ENCODE measurements at regions not wholly inside any gene's neighbourhood (a gene's known extent, or its start where the extent isn't known, plus 50 kb on each side); places are given as distances from the start of the nearest gene placed in this dataset.

GRCh38 chr18:24658302-24658701, 197.9 kb downstream of the HRH4 start:
- H3K9me3 ChIP-seq (ENCODE audit: control insufficient read depth, insufficient read depth, low read depth, low read length): no peaks in the 10 kb centered on the region
- ChIA-PET CTCF (no interaction called here), POLR2A (no interaction called here)
- 0 out of 2 replicates have a peak, but pooled peaks cover 3% of the 10 kb centered on the region for H3K4me1 ChIP-seq (ENCODE audit: control insufficient read depth, insufficient read depth, low read length)
- H3K27me3 ChIP-seq (ENCODE audit: control insufficient read depth, insufficient read depth, low read length): no peaks in the 10 kb centered on the region; the same call in 1 of the 2 replicates
- no peak overlapping the region for H3K4me3 ChIP-seq (ENCODE audit: low read depth in 2 of 2, low read length in 2 of 2)
- DNase-seq (ENCODE audit: low read depth, low spot score): no peak
- no peaks in the 10 kb centered on the region for H3K36me3 ChIP-seq (ENCODE audit: control insufficient read depth, insufficient read depth, low read length)
- TF ChIP-seq SIN3A (IDR thresholded peaks at IDR 0.05; ENCODE audit: borderline replicate concordance, insufficient read depth, low read depth, low read length) (no peak), CTCF (IDR thresholded peaks at IDR 0.05) (no peak), POLR2AphosphoS5 (IDR thresholded peaks at IDR 0.05; ENCODE audit: low read depth, low read length) (no peak), REST (IDR thresholded peaks at IDR 0.05; ENCODE audit: insufficient read depth in 1 of 2, low read depth in 2 of 2, low read length in 1 of 2) (no peak), TCF7L2 (IDR thresholded peaks at IDR 0.05; ENCODE audit: low read depth, low read length) (no peak)
- ATAC-seq: no peak
- no TSS peak for BruUV-seq (replicated peaks)
- in situ Hi-C loops (cut with HindIII; ENCODE audit: low pct_unique_long_range_greater_than_20kb, low sequenced_read_pairs) (no loop called here), intact Hi-C loops (cut with micrococcal nuclease; ENCODE audit: unreplicated experiment) (no loop called here)
- no peak overlapping the region for H3K27ac ChIP-seq (ENCODE audit: low read length)

GRCh38 chr18:24659827-24660720, 199.6 kb downstream of the HRH4 start:
- no peak; the same call in 1 of the 2 replicates for ATAC-seq
- CTCF ChIA-PET: no interaction called here
- Histone ChIP-seq H3K27me3 (ENCODE audit: control insufficient read depth, insufficient read depth, low read length) (no peaks in the 10 kb centered on the region; the same call in 1 of the 2 replicates), H3K36me3 (ENCODE audit: control insufficient read depth, insufficient read depth, low read length) (no peaks in the 10 kb centered on the region), H3K9me3 (ENCODE audit: control insufficient read depth, insufficient read depth, low read depth, low read length) (no peaks in the 10 kb centered on the region), H3K27ac (ENCODE audit: low read length) (no peak overlapping the region), H3K4me1 (ENCODE audit: control insufficient read depth, insufficient read depth, low read length) (0 out of 2 replicates have a peak, but pooled peaks cover 3% of the 10 kb centered on the region), H3K4me3 (ENCODE audit: low read depth in 2 of 2, low read length in 2 of 2) (peak overlapping the region; percentile 2 to 34; a peak in 3 of 4 replicates)
- POLR2A ChIA-PET: no interaction called here
- intact Hi-C loops (cut with micrococcal nuclease; ENCODE audit: unreplicated experiment) (no loop called here), in situ Hi-C loops (cut with HindIII; ENCODE audit: low pct_unique_long_range_greater_than_20kb, low sequenced_read_pairs) (loop anchor here (10.0 kb wide), 1 partner anchor 75 kb away; no protein-coding TSS in a partner anchor)
- BruUV-seq (replicated peaks): no TSS peak
- DNase-seq (ENCODE audit: low read depth, low spot score): no peak
- TF ChIP-seq SIN3A (IDR thresholded peaks at IDR 0.05; ENCODE audit: borderline replicate concordance, insufficient read depth, low read depth, low read length) (no peak), CTCF (IDR thresholded peaks at IDR 0.05) (no peak), POLR2AphosphoS5 (IDR thresholded peaks at IDR 0.05; ENCODE audit: low read depth, low read length) (no peak)
